ENCODE measurements at regions not wholly inside any gene's neighbourhood (a gene's known extent, or its start where the extent isn't known, plus 50 kb on each side); places are given as distances from the start of the nearest gene placed in this dataset.

DNA sequence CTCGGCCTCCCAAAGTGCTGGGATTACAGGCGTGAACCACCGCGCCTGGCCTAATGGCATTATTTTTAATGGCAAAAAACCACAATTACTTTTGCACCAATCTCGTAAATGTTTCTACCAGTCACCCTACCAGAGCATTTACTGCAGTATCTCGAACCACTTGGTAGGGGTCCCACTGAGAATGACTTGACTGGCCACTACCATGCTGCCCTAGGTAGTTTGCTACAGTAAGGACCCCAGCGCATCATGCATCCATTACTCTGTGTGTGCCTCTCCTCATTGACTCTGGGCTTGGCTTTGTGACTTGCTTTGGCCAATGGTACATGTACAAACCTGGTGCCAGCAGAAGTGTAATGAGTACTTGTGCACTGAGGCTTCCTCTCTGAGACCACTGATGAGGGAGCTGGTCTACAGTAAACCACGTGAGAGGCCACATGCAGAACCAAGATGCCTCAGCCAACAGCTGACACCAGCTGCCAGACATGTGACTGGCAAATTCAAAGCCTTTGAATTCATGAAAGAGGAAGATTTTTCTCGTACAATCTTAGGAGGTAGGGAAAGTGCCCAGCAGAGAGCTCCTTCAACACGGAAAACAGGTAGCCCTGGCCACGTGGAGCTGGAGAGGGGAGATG, 421.7 kb upstream of the C16orf82 start:
- peak in 1 of 2 donors; percentile 54 for DNase-seq (ENCODE audit: extremely low spot score in 2 of 2)
- no peak overlapping the region for H3K4me3 ChIP-seq
- TF ChIP-seq, protein P1, sequence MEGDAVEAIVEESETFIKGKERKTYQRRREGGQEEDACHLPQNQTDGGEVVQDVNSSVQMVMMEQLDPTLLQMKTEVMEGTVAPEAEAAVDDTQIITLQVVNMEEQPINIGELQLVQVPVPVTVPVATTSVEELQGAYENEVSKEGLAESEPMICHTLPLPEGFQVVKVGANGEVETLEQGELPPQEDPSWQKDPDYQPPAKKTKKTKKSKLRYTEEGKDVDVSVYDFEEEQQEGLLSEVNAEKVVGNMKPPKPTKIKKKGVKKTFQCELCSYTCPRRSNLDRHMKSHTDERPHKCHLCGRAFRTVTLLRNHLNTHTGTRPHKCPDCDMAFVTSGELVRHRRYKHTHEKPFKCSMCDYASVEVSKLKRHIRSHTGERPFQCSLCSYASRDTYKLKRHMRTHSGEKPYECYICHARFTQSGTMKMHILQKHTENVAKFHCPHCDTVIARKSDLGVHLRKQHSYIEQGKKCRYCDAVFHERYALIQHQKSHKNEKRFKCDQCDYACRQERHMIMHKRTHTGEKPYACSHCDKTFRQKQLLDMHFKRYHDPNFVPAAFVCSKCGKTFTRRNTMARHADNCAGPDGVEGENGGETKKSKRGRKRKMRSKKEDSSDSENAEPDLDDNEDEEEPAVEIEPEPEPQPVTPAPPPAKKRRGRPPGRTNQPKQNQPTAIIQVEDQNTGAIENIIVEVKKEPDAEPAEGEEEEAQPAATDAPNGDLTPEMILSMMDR (IDR thresholded peaks at IDR 0.05), result no peak
- TF ChIP-seq POLR2AphosphoS5 (IDR thresholded peaks at IDR 0.05; ENCODE audit: insufficient read depth in 1 of 2, low read depth in 1 of 2) (no peak), POLR2A (IDR thresholded peaks at IDR 0.05) (no peak)

DNA sequence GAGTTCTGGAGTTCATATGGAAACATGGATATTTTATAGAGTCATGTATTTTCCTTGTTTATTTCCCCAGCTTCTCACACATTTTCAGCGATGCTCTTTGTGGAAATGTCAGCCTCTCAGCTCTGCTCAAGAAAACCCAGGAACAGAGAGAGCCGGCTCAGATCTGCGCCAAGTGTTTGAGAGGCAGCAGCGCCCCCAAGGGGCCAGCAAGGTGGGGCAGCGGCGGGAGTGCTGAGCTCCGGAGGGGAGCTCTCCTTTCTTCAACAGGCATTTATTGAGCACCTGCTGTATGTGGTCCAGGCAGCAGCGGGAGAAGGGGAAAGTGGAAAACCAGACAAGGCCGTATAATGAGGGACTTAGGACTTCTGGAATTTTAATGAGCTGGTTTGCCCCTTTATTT, 421.1 kb upstream of the C16orf82 start:
- Histone ChIP-seq H3K4me3 (no peak overlapping the region), H3K27me3 (no peaks in the 10 kb centered on the region), H3K9me3 (no peaks in the 10 kb centered on the region), H3K4me1 (no peaks in the 10 kb centered on the region), H3K27ac (no peak overlapping the region), H3K36me3 (no peaks in the 10 kb centered on the region)
- DNase-seq (ENCODE audit: extremely low spot score in 2 of 2), result peak in 1 of 2 donors; percentile 44
- intact Hi-C loops (cut with DNase I), result no loop called here
- TF ChIP-seq POLR2AphosphoS5 (IDR thresholded peaks at IDR 0.05; ENCODE audit: insufficient read depth in 1 of 2, low read depth in 1 of 2) (no peak), POLR2A (IDR thresholded peaks at IDR 0.05) (no peak)
- TF ChIP-seq, protein P1 (IDR thresholded peaks at IDR 0.05), result no peak

More for the DNA sequence above, 421.7 kb upstream of the C16orf82 start:
- Histone ChIP-seq H3K4me1 (no peaks in the 10 kb centered on the region), H3K9me3 (no peaks in the 10 kb centered on the region), H3K27ac (no peak overlapping the region), H3K27me3 (no peaks in the 10 kb centered on the region), H3K36me3 (no peaks in the 10 kb centered on the region)
- intact Hi-C loops (cut with DNase I), result no loop called here

DNA sequence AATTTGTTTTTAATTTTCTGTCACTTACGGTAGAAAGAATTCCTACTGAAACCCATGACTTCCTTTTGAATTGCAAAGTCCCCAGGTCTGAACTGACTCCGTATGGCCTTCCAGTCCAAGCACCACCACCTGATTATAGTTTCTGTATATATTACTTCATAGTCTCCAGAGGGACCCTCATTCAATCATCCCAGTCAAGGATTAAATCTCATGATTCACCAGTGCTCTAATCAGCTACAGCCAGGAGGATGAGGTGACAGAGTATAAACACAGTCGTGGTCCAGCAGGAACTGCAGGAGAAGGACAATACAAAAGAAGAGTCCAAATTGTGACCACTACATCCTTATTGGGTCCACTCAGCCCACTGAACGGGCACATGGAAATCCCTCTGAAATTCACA, 418.9 kb upstream of the C16orf82 start:
- Histone ChIP-seq H3K4me1 (no peaks in the 10 kb centered on the region), H3K36me3 (no peaks in the 10 kb centered on the region), H3K9me3 (no peaks in the 10 kb centered on the region), H3K27me3 (no peaks in the 10 kb centered on the region), H3K27ac (no peak overlapping the region), H3K4me3 (no peak overlapping the region)
- peak in 1 of 2 donors; percentile 13 for DNase-seq (ENCODE audit: extremely low spot score in 2 of 2)
- intact Hi-C loops (cut with DNase I), result no loop called here
- TF ChIP-seq, protein P1 (IDR thresholded peaks at IDR 0.05), result no peak
- TF ChIP-seq POLR2AphosphoS5 (IDR thresholded peaks at IDR 0.05; ENCODE audit: insufficient read depth in 1 of 2, low read depth in 1 of 2) (no peak), POLR2A (IDR thresholded peaks at IDR 0.05) (no peak)

DNA sequence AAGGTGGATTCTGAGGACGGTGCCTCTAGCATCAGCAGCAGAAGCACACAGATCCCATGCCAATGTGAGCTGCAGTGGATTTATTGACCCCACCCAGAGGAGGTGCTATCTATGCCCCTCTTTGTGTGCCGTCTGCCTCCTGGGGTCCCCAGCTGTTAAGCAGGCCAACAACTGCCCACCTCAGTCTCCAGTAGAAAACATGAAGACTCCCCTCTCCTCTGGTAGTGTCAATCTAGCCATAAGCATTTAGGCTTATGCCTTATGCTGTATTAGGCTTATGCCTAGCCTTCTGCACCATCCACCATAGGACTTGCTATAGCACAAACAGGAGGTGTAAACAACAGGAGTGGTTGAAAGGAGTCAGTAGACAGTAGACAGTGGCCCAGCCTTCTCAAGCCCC, 417.9 kb upstream of the C16orf82 start:
- no peak for DNase-seq (ENCODE audit: extremely low spot score in 2 of 2)
- Histone ChIP-seq H3K27ac (no peak overlapping the region), H3K4me3 (no peak overlapping the region), H3K36me3 (no peaks in the 10 kb centered on the region), H3K4me1 (no peaks in the 10 kb centered on the region), H3K9me3 (no peaks in the 10 kb centered on the region), H3K27me3 (no peaks in the 10 kb centered on the region)
- TF ChIP-seq, protein P1 (IDR thresholded peaks at IDR 0.05), result no peak
- TF ChIP-seq POLR2AphosphoS5 (IDR thresholded peaks at IDR 0.05; ENCODE audit: insufficient read depth in 1 of 2, low read depth in 1 of 2) (no peak), POLR2A (IDR thresholded peaks at IDR 0.05) (no peak)
- intact Hi-C loops (cut with DNase I), result no loop called here

DNA sequence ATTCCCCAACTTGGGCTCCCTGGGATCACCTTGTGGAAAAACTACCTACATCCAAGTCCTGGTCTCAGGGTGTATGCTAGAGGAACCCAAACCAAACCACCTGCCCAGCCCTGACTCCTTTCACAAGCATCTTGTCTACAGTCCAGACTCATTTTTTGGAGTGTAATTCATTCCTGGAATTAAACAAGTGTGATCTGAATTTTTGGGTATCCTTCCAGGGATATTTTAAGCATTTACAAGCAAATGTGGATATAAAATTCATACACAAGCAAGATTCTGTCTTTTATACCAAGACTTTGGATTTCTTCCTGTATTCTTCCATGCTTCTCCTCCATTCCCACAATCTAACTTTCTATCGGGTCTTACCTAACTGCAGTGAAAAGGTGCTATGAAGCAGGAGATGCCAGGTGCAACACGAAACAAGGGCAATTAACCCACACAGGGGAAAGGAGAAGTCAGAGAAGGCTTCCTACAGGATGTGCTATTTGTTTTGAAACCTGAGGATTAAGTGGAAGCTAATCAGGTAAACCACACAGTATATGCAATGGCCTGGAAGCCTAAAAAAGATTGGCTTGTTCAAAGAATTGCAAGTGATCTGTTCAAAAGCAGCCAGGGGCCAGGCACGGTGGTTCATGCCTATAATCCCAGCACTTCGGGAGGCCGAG, 417.2 kb upstream of the C16orf82 start:
- peak in 1 of 2 donors; percentile 3 for DNase-seq (ENCODE audit: extremely low spot score in 2 of 2)
- intact Hi-C loops (cut with DNase I), result no loop called here

More for the DNA sequence above, 417.2 kb upstream of the C16orf82 start:
- Histone ChIP-seq H3K36me3 (no peaks in the 10 kb centered on the region), H3K4me3 (no peak overlapping the region), H3K9me3 (no peaks in the 10 kb centered on the region), H3K4me1 (no peaks in the 10 kb centered on the region), H3K27me3 (no peaks in the 10 kb centered on the region), H3K27ac (no peak overlapping the region)
- TF ChIP-seq POLR2A (IDR thresholded peaks at IDR 0.05) (no peak), POLR2AphosphoS5 (IDR thresholded peaks at IDR 0.05; ENCODE audit: insufficient read depth in 1 of 2, low read depth in 1 of 2) (no peak)
- TF ChIP-seq, protein P1 (IDR thresholded peaks at IDR 0.05), result no peak

All from vagina (tissue), 2 donors.